Panc1 (cell line): ENCODE measurements at regions not wholly inside any gene's neighbourhood (a gene's known extent, or its start where the extent isn't known, plus 50 kb on each side); places are given as distances from the start of the nearest gene placed in this dataset.
A peak's percentile ranks its signal among the peaks of the same experiment; 100 is the strongest.

Experiments
- ATAC-seq: fragments of 200-7000 bp; cut with Tn5 transposase; 2 replicates; pipeline ENCODE4 v1.9.1; 2020; ENCODE audit warnings: mild to moderate bottlenecking, moderate library complexity
- BruUV-seq: library from RNA; stranded (reverse); fragments of 400-500 nt; replicated peaks from 2 replicates; lab custom pipeline; 2021; lab: Mats Ljungman, UMichigan
- CTCF ChIA-PET: fragments of 300-600 bp; sonication (Branson Sonifier 250); formaldehyde crosslinking; loops from one replicate; lab custom pipeline; 2022; ENCODE audit warnings: antibody characterized with exemption; lab: Charles Lee
- POLR2A ChIA-PET: fragments of 300-600 bp; sonication (Branson Sonifier 250); formaldehyde crosslinking; loops from one replicate; lab custom pipeline; 2022; ENCODE audit warnings: antibody characterized with exemption; lab: Charles Lee
- DNase-seq: peaks from one replicate; pipeline ENCODE4 v3.0.0-alpha.2; 2010; ENCODE audit warnings: low read depth, low spot score
- H3K27ac ChIP-seq: 2 replicates; pipeline ENCODE4 v1.5.1; 2011; ENCODE audit warnings: mild to moderate bottlenecking, low read length, inconsistent platforms
- H3K27me3 ChIP-seq: fragments of 200-500 bp; sonication (Bioruptor generic); 2 replicates; pipeline ENCODE4 v1.6.0; 2014; ENCODE audit warnings: low read length, inconsistent platforms; ENCODE audit not compliant: control insufficient read depth, insufficient read depth
- H3K36me3 ChIP-seq: fragments of 200-500 bp; sonication (Bioruptor generic); 2 replicates; pipeline ENCODE4 v1.5.1; 2014; ENCODE audit warnings: inconsistent platforms, mild to moderate bottlenecking, low read length, moderate library complexity; ENCODE audit not compliant: control insufficient read depth, insufficient read depth
- H3K4me1 ChIP-seq: 2 replicates; pipeline ENCODE4 v1.5.1; 2011; ENCODE audit warnings: inconsistent platforms, mild to moderate bottlenecking, low read length, moderate library complexity; ENCODE audit not compliant: control insufficient read depth, insufficient read depth
- H3K4me3 ChIP-seq, 2 experiments: 2 replicates each; pipeline ENCODE4 v1.5.1; 2011 to 2012; ENCODE audit warnings: low read depth in 2 of 2, low read length in 2 of 2, mild to moderate bottlenecking in 2 of 2, inconsistent platforms in 1 of 2, moderate library complexity in 1 of 2
- H3K9me3 ChIP-seq: fragments of 200-500 bp; sonication (Bioruptor generic); 2 replicates; pipeline ENCODE4 v1.5.1; 2014; ENCODE audit warnings: low read depth, mild to moderate bottlenecking, inconsistent platforms, low read length, moderate library complexity; ENCODE audit not compliant: control insufficient read depth, insufficient read depth
- POLR2AphosphoS5 ChIP-seq: IDR thresholded peaks from 2 replicates; pipeline ENCODE4 v1.6.1; 2012; ENCODE audit warnings: mild to moderate bottlenecking, low read depth, low read length, moderate library complexity
- SIN3A ChIP-seq: IDR thresholded peaks from 2 replicates; pipeline ENCODE4 v1.6.1; 2012; ENCODE audit warnings: low read depth, mild to moderate bottlenecking, low read length, moderate library complexity, borderline replicate concordance; ENCODE audit not compliant: insufficient read depth
- TCF7L2 ChIP-seq: IDR thresholded peaks from 2 replicates; pipeline ENCODE4 v1.6.1; 2011; ENCODE audit warnings: mild to moderate bottlenecking, low read depth, low read length, inconsistent platforms
- in situ Hi-C: cut with HindIII; loops from 2 replicates; pipeline ENCODE4 v1.10.0; 2016; ENCODE audit warnings: low sequenced_read_pairs, low pct_unique_long_range_greater_than_20kb
- intact Hi-C: fragments of 100-400 bp; cut with micrococcal nuclease; formaldehyde crosslinking; loops from one replicate; pipeline ENCODE4 v1.10.0; 2022; ENCODE audit not compliant: unreplicated experiment
- TF ChIP-seq, protein P1 (sequence below): fragments of 450-650 bp; IDR thresholded peaks from 2 replicates; pipeline ENCODE4 v1.5.1; 2017; ENCODE audit warnings: mild to moderate bottlenecking
- TF ChIP-seq, protein P2 (sequence below), 2 experiments: IDR thresholded peaks; 2 replicates each; pipeline ENCODE4 v1.6.1; 2011 to 2012; ENCODE audit warnings: low read depth in 2 of 2, control low read depth in 1 of 2, low read length in 1 of 2, mild to moderate bottlenecking in 1 of 2, moderate library complexity in 1 of 2; ENCODE audit not compliant: insufficient read depth in 1 of 2

DNA sequence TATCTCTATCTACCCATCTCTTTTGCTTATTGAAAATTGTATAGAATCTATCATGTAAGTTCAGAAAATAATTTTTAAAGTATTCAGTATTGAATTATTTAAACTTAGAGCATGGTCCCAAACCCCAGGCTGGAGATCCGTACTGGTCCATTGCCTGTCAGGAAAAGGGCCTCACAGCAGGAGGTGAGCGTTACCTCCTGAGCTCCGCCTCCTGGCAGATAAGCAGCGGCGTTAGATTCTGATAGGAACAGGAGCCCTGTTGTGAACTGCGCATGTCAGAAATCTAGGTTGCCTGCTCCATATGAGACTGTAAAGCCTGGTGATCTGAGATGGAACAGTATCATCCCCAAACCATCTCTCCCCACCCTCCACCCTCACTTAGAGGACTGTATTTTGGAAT, 266.0 kb upstream of the CNTNAP2 start:
- Histone ChIP-seq H3K36me3 (no peaks in the 10 kb centered on the region), H3K4me3 (no peak overlapping the region), H3K27ac (no peak overlapping the region), H3K4me1 (no peaks in the 10 kb centered on the region), H3K9me3 (no peaks in the 10 kb centered on the region), H3K27me3 (no peaks in the 10 kb centered on the region)
- DNase-seq (no peak), ATAC-seq (no peak)
- ChIA-PET CTCF (no interaction called here), POLR2A (no interaction called here)
- in situ Hi-C loops (no loop called here), intact Hi-C loops (no loop called here)
- no TSS peak for BruUV-seq
- TF ChIP-seq, protein P1, sequence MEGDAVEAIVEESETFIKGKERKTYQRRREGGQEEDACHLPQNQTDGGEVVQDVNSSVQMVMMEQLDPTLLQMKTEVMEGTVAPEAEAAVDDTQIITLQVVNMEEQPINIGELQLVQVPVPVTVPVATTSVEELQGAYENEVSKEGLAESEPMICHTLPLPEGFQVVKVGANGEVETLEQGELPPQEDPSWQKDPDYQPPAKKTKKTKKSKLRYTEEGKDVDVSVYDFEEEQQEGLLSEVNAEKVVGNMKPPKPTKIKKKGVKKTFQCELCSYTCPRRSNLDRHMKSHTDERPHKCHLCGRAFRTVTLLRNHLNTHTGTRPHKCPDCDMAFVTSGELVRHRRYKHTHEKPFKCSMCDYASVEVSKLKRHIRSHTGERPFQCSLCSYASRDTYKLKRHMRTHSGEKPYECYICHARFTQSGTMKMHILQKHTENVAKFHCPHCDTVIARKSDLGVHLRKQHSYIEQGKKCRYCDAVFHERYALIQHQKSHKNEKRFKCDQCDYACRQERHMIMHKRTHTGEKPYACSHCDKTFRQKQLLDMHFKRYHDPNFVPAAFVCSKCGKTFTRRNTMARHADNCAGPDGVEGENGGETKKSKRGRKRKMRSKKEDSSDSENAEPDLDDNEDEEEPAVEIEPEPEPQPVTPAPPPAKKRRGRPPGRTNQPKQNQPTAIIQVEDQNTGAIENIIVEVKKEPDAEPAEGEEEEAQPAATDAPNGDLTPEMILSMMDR = no peak
- TF ChIP-seq SIN3A (no peak), POLR2AphosphoS5 (no peak), TCF7L2 (no peak)
- TF ChIP-seq, protein P2, sequence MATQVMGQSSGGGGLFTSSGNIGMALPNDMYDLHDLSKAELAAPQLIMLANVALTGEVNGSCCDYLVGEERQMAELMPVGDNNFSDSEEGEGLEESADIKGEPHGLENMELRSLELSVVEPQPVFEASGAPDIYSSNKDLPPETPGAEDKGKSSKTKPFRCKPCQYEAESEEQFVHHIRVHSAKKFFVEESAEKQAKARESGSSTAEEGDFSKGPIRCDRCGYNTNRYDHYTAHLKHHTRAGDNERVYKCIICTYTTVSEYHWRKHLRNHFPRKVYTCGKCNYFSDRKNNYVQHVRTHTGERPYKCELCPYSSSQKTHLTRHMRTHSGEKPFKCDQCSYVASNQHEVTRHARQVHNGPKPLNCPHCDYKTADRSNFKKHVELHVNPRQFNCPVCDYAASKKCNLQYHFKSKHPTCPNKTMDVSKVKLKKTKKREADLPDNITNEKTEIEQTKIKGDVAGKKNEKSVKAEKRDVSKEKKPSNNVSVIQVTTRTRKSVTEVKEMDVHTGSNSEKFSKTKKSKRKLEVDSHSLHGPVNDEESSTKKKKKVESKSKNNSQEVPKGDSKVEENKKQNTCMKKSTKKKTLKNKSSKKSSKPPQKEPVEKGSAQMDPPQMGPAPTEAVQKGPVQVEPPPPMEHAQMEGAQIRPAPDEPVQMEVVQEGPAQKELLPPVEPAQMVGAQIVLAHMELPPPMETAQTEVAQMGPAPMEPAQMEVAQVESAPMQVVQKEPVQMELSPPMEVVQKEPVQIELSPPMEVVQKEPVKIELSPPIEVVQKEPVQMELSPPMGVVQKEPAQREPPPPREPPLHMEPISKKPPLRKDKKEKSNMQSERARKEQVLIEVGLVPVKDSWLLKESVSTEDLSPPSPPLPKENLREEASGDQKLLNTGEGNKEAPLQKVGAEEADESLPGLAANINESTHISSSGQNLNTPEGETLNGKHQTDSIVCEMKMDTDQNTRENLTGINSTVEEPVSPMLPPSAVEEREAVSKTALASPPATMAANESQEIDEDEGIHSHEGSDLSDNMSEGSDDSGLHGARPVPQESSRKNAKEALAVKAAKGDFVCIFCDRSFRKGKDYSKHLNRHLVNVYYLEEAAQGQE (IDR thresholded peaks at IDR 0.05; ENCODE audit: insufficient read depth in 1 of 2, low read depth in 2 of 2, low read length in 1 of 2) = no peak

DNA sequence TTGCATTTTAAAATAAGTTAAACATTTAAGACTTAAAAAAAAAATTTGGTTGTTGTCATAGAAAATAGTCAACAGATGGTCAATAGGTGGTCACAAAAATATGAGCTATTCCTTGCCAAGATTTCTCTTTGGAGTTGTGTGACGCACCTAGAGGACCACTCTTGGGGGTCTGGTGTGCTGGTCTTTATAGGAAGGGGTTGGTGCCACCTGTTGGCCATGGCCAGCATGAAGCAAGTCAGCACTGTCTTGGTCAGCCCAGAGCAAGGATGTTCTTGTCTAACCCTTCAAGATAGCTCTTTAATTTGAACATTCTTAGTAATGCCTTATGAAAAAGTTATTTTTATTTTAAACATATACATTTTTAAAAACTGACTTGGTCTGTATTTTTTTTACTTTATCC, 267.9 kb upstream of the CNTNAP2 start:
- DNase-seq (no peak), ATAC-seq (no peak)
- Histone ChIP-seq H3K36me3 (no peaks in the 10 kb centered on the region), H3K27me3 (no peaks in the 10 kb centered on the region), H3K27ac (no peak overlapping the region), H3K4me1 (no peaks in the 10 kb centered on the region), H3K4me3 (no peak overlapping the region), H3K9me3 (no peaks in the 10 kb centered on the region)
- TF ChIP-seq, protein P1 = peak; percentile 35
- TF ChIP-seq, protein P2 (IDR thresholded peaks at IDR 0.05; ENCODE audit: insufficient read depth in 1 of 2, low read depth in 2 of 2, low read length in 1 of 2) = no peak
- ChIA-PET CTCF (interaction anchor here (0.7 kb wide), 1 partner anchor 858 kb away, joined by 3 read pairs; no protein-coding TSS in a partner anchor), POLR2A (no interaction called here)
- no TSS peak for BruUV-seq
- in situ Hi-C loops = no loop called here
- intact Hi-C loops = no loop called here
